ENCODE measurements at regions not wholly inside any gene's neighbourhood (a gene's known extent, or its start where the extent isn't known, plus 50 kb on each side); places are given as distances from the start of the nearest gene placed in this dataset.

GRCh38 chr20:23242104-23242503, 108.5 kb upstream of the NXT1 start:
- no peak overlapping the region for H3K9ac ChIP-seq (ENCODE audit: low read depth, low read length)
- H3K36me3 ChIP-seq (ENCODE audit: insufficient read depth, low read length), result no peaks in the 10 kb centered on the region
- no peaks in the 10 kb centered on the region for H3K9me3 ChIP-seq (ENCODE audit: insufficient read depth, low read depth, low read length)
- H3K27me3 ChIP-seq (ENCODE audit: insufficient read depth, low read length), result no peaks in the 10 kb centered on the region
- 88% methylated on average over 2 of the region's 2 CpGs for WGBS
- H3K27ac ChIP-seq (ENCODE audit: low read depth, low read length), result no peak overlapping the region
- H3K4me1 ChIP-seq (ENCODE audit: insufficient read depth, low read length), result no peaks in the 10 kb centered on the region
- H3K4me3 ChIP-seq (ENCODE audit: low read length), result no peak overlapping the region

- no peak overlapping the region for H3K4me3 ChIP-seq (ENCODE audit: low read length)
- WGBS, result 94% methylated on average over 3 of the region's 3 CpGs
- H3K27ac ChIP-seq (ENCODE audit: low read depth, low read length), result no peak overlapping the region
Observed at GRCh38 chr20:23241416-23241815, 109.2 kb upstream of the NXT1 start.

GRCh38 chr20:23240519-23240918, 110.1 kb upstream of the NXT1 start:
- Histone ChIP-seq H3K27ac (ENCODE audit: low read depth, low read length) (no peak overlapping the region), H3K4me3 (ENCODE audit: low read length) (no peak overlapping the region), H3K9ac (ENCODE audit: low read depth, low read length) (no peak overlapping the region), H3K27me3 (ENCODE audit: insufficient read depth, low read length) (no peaks in the 10 kb centered on the region), H3K36me3 (ENCODE audit: insufficient read depth, low read length) (no peaks in the 10 kb centered on the region), H3K9me3 (ENCODE audit: insufficient read depth, low read depth, low read length) (no peaks in the 10 kb centered on the region), H3K4me1 (ENCODE audit: insufficient read depth, low read length) (no peaks in the 10 kb centered on the region)
- WGBS, result no CpG with 5 or more reads among the region's 1 CpG

More at GRCh38 chr20:23241416-23241815, 109.2 kb upstream of the NXT1 start:
- Histone ChIP-seq H3K9me3 (ENCODE audit: insufficient read depth, low read depth, low read length) (no peaks in the 10 kb centered on the region), H3K4me1 (ENCODE audit: insufficient read depth, low read length) (no peaks in the 10 kb centered on the region), H3K27me3 (ENCODE audit: insufficient read depth, low read length) (no peaks in the 10 kb centered on the region), H3K9ac (ENCODE audit: low read depth, low read length) (no peak overlapping the region), H3K36me3 (ENCODE audit: insufficient read depth, low read length) (no peaks in the 10 kb centered on the region)

GRCh38 chr20:23237201-23237600, 113.4 kb upstream of the NXT1 start:
- H3K9me3 ChIP-seq (ENCODE audit: insufficient read depth, low read depth, low read length), result 0 out of 2 replicates have a peak, but pooled peaks cover 4% of the 10 kb centered on the region
- no peaks in the 10 kb centered on the region for H3K36me3 ChIP-seq (ENCODE audit: insufficient read depth, low read length)
- H3K4me1 ChIP-seq (ENCODE audit: insufficient read depth, low read length), result no peaks in the 10 kb centered on the region
- H3K4me3 ChIP-seq (ENCODE audit: low read length), result no peak overlapping the region
- H3K9ac ChIP-seq (ENCODE audit: low read depth, low read length), result no peak overlapping the region
- no peak overlapping the region for H3K27ac ChIP-seq (ENCODE audit: low read depth, low read length)
- H3K27me3 ChIP-seq (ENCODE audit: insufficient read depth, low read length), result no peaks in the 10 kb centered on the region

- WGBS, result 23% methylated on average over 9 of the region's 9 CpGs
- Histone ChIP-seq H3K4me3 (ENCODE audit: low read length) (no peak overlapping the region), H3K36me3 (ENCODE audit: insufficient read depth, low read length) (no peaks in the 10 kb centered on the region), H3K9me3 (ENCODE audit: insufficient read depth, low read depth, low read length) (0 out of 2 replicates have a peak, but pooled peaks cover 5% of the 10 kb centered on the region), H3K9ac (ENCODE audit: low read depth, low read length) (no peak overlapping the region), H3K27ac (ENCODE audit: low read depth, low read length) (no peak overlapping the region), H3K4me1 (ENCODE audit: insufficient read depth, low read length) (no peaks in the 10 kb centered on the region), H3K27me3 (ENCODE audit: insufficient read depth, low read length) (no peaks in the 10 kb centered on the region)
Observed at GRCh38 chr20:23235173-23236027, 115.2 kb upstream of the NXT1 start.

GRCh38 chr20:23234311-23235078, 116.1 kb upstream of the NXT1 start:
- 87% methylated on average over 3 of the region's 3 CpGs for WGBS
- 0 out of 2 replicates have a peak, but pooled peaks cover 5% of the 10 kb centered on the region for H3K9me3 ChIP-seq (ENCODE audit: insufficient read depth, low read depth, low read length)
- H3K36me3 ChIP-seq (ENCODE audit: insufficient read depth, low read length), result no peaks in the 10 kb centered on the region
- H3K4me1 ChIP-seq (ENCODE audit: insufficient read depth, low read length), result no peaks in the 10 kb centered on the region
- no peaks in the 10 kb centered on the region for H3K27me3 ChIP-seq (ENCODE audit: insufficient read depth, low read length)
- no peak overlapping the region for H3K9ac ChIP-seq (ENCODE audit: low read depth, low read length)
- no peak overlapping the region for H3K4me3 ChIP-seq (ENCODE audit: low read length)
- no peak overlapping the region for H3K27ac ChIP-seq (ENCODE audit: low read depth, low read length)

- no peak overlapping the region for H3K27ac ChIP-seq (ENCODE audit: low read depth, low read length)
- H3K27me3 ChIP-seq (ENCODE audit: insufficient read depth, low read length), result no peaks in the 10 kb centered on the region
- 0 out of 2 replicates have a peak, but pooled peaks cover 5% of the 10 kb centered on the region for H3K9me3 ChIP-seq (ENCODE audit: insufficient read depth, low read depth, low read length)
- no peak overlapping the region for H3K9ac ChIP-seq (ENCODE audit: low read depth, low read length)
- H3K4me3 ChIP-seq (ENCODE audit: low read length), result no peak overlapping the region
- no peaks in the 10 kb centered on the region for H3K36me3 ChIP-seq (ENCODE audit: insufficient read depth, low read length)
- no peaks in the 10 kb centered on the region for H3K4me1 ChIP-seq (ENCODE audit: insufficient read depth, low read length)
- 94% methylated on average over 6 of the region's 6 CpGs for WGBS
Observed at GRCh38 chr20:23233341-23233740, 117.2 kb upstream of the NXT1 start.

- H3K36me3 ChIP-seq (ENCODE audit: insufficient read depth, low read length), result no peaks in the 10 kb centered on the region
- H3K27me3 ChIP-seq (ENCODE audit: insufficient read depth, low read length), result no peaks in the 10 kb centered on the region
- H3K4me1 ChIP-seq (ENCODE audit: insufficient read depth, low read length), result no peaks in the 10 kb centered on the region
- WGBS, result 92% methylated on average over 11 of the region's 11 CpGs
- no peak overlapping the region for H3K9ac ChIP-seq (ENCODE audit: low read depth, low read length)
- 0 out of 2 replicates have a peak, but pooled peaks cover 5% of the 10 kb centered on the region for H3K9me3 ChIP-seq (ENCODE audit: insufficient read depth, low read depth, low read length)
- no peak overlapping the region for H3K4me3 ChIP-seq (ENCODE audit: low read length)
- no peak overlapping the region for H3K27ac ChIP-seq (ENCODE audit: low read depth, low read length)
Observed at GRCh38 chr20:23232679-23233308, 117.8 kb upstream of the NXT1 start.

GRCh38 chr20:23232219-23232581, 118.4 kb upstream of the NXT1 start:
- H3K27ac ChIP-seq (ENCODE audit: low read depth, low read length), result no peak overlapping the region
- H3K27me3 ChIP-seq (ENCODE audit: insufficient read depth, low read length), result no peaks in the 10 kb centered on the region
- no peaks in the 10 kb centered on the region for H3K4me1 ChIP-seq (ENCODE audit: insufficient read depth, low read length)
- 0 out of 2 replicates have a peak, but pooled peaks cover 5% of the 10 kb centered on the region for H3K9me3 ChIP-seq (ENCODE audit: insufficient read depth, low read depth, low read length)
- WGBS, result 90% methylated on average over 4 of the region's 4 CpGs
- no peak overlapping the region for H3K4me3 ChIP-seq (ENCODE audit: low read length)
- no peak overlapping the region for H3K9ac ChIP-seq (ENCODE audit: low read depth, low read length)
- no peaks in the 10 kb centered on the region for H3K36me3 ChIP-seq (ENCODE audit: insufficient read depth, low read length)

GRCh38 chr20:23231561-23232218, 118.9 kb upstream of the NXT1 start:
- H3K4me3 ChIP-seq (ENCODE audit: low read length), result no peak overlapping the region
- H3K27me3 ChIP-seq (ENCODE audit: insufficient read depth, low read length), result no peaks in the 10 kb centered on the region
- H3K4me1 ChIP-seq (ENCODE audit: insufficient read depth, low read length), result no peaks in the 10 kb centered on the region
- 85% methylated on average over 6 of the region's 6 CpGs for WGBS
- no peak overlapping the region for H3K9ac ChIP-seq (ENCODE audit: low read depth, low read length)
- no peaks in the 10 kb centered on the region for H3K36me3 ChIP-seq (ENCODE audit: insufficient read depth, low read length)
- H3K27ac ChIP-seq (ENCODE audit: low read depth, low read length), result no peak overlapping the region
- 0 out of 2 replicates have a peak, but pooled peaks cover 5% of the 10 kb centered on the region for H3K9me3 ChIP-seq (ENCODE audit: insufficient read depth, low read depth, low read length)
